H9 (cell line): ENCODE measurements at regions not wholly inside any gene's neighbourhood (a gene's known extent, or its start where the extent isn't known, plus 50 kb on each side); places are given as distances from the start of the nearest gene placed in this dataset.

ENCODE experiments used
- DNase-seq: peaks from one replicate; pipeline ENCODE4 v3.0.0-alpha.2; 2017
- H2AFZ ChIP-seq: one replicate; pipeline ENCODE4 v1.6.1; 2013; ENCODE audit warnings: mild to moderate bottlenecking, low read length, control low read depth, moderate library complexity
- H2AK5ac ChIP-seq: 2 replicates; pipeline ENCODE4 v1.6.1; 2013; ENCODE audit warnings: low read length, control low read depth, mixed read lengths; ENCODE audit not compliant: insufficient read length
- H2BK120ac ChIP-seq: one replicate; pipeline ENCODE4 v1.6.1; 2013; ENCODE audit warnings: low read depth, mild to moderate bottlenecking, low read length, control low read depth, inconsistent platforms; ENCODE audit not compliant: poor library complexity, severe bottlenecking
- H2BK12ac ChIP-seq: 2 replicates; pipeline ENCODE4 v1.6.1; 2013; ENCODE audit warnings: low read length, control low read depth, mixed read lengths, low read depth; ENCODE audit not compliant: insufficient read length
- H2BK15ac ChIP-seq: 2 replicates; pipeline ENCODE4 v1.6.1; 2013; ENCODE audit warnings: low read depth, low read length, control low read depth
- H2BK20ac ChIP-seq: one replicate; pipeline ENCODE4 v1.6.1; 2013; ENCODE audit warnings: low read depth, mild to moderate bottlenecking, low read length, control low read depth, inconsistent platforms; ENCODE audit not compliant: poor library complexity, severe bottlenecking
- H2BK5ac ChIP-seq: 2 replicates; pipeline ENCODE4 v1.6.1; 2013; ENCODE audit warnings: low read length, control low read depth, mixed read lengths; ENCODE audit not compliant: insufficient read length
- H3K14ac ChIP-seq: 2 replicates; pipeline ENCODE4 v1.6.1; 2013; ENCODE audit warnings: low read length, control low read depth; ENCODE audit not compliant: insufficient read depth
- H3K18ac ChIP-seq: 2 replicates; pipeline ENCODE4 v1.6.1; 2013; ENCODE audit warnings: low read depth, mild to moderate bottlenecking, mixed read lengths, low read length, control low read depth; ENCODE audit not compliant: insufficient read length
- H3K23ac ChIP-seq: 2 replicates; pipeline ENCODE4 v1.6.1; 2013; ENCODE audit warnings: low read length, control low read depth, mixed read lengths, low read depth; ENCODE audit not compliant: insufficient read length
- H3K23me2 ChIP-seq: 2 replicates; pipeline ENCODE4 v1.6.1; 2013; ENCODE audit warnings: low read depth, mild to moderate bottlenecking, mixed read lengths, low read length, control low read depth; ENCODE audit not compliant: insufficient read length, poor library complexity, severe bottlenecking
- H3K27ac ChIP-seq: 2 replicates; pipeline ENCODE4 v1.5.1; 2013; ENCODE audit warnings: low read length, control low read depth, mixed read lengths, low read depth; ENCODE audit not compliant: insufficient read length
- H3K27me3 ChIP-seq: 2 replicates; pipeline ENCODE4 v1.6.1; 2013; ENCODE audit warnings: low read length, control low read depth, inconsistent platforms; ENCODE audit not compliant: insufficient read depth
- H3K4ac ChIP-seq: 2 replicates; pipeline ENCODE4 v1.6.1; 2013; ENCODE audit warnings: low read depth, mild to moderate bottlenecking, control low read depth, inconsistent platforms, low read length, moderate library complexity
- H3K4me1 ChIP-seq: 2 replicates; pipeline ENCODE4 v1.6.1; 2013; ENCODE audit warnings: low read length, control low read depth, inconsistent platforms; ENCODE audit not compliant: insufficient read depth
- H3K4me2 ChIP-seq: 2 replicates; pipeline ENCODE4 v1.6.1; 2013; ENCODE audit warnings: low read length, control low read depth, mixed read lengths; ENCODE audit not compliant: insufficient read length, insufficient read depth
- H3K56ac ChIP-seq: 2 replicates; pipeline ENCODE4 v1.6.1; 2013; ENCODE audit warnings: low read depth, mild to moderate bottlenecking, mixed read lengths, low read length, control low read depth; ENCODE audit not compliant: insufficient read length
- H3K79me1 ChIP-seq: 2 replicates; pipeline ENCODE4 v1.6.1; 2013; ENCODE audit warnings: low read depth, mild to moderate bottlenecking, moderate library complexity, low read length, control low read depth, inconsistent platforms; ENCODE audit not compliant: insufficient read depth, poor library complexity, severe bottlenecking
- H3K79me2 ChIP-seq: 2 replicates; pipeline ENCODE4 v1.6.1; 2013; ENCODE audit warnings: low read length, control low read depth, inconsistent platforms; ENCODE audit not compliant: insufficient read depth
- H3K9ac ChIP-seq: 2 replicates; pipeline ENCODE4 v1.6.1; 2013; ENCODE audit warnings: low read length, control low read depth, mixed read lengths; ENCODE audit not compliant: insufficient read length; ENCODE audit errors: extremely low read depth
- H3K9me3 ChIP-seq: one replicate; pipeline ENCODE4 v1.6.1; 2013; ENCODE audit warnings: low read depth, low read length, inconsistent platforms; ENCODE audit not compliant: control insufficient read depth
- H3T11ph ChIP-seq: one replicate; pipeline ENCODE4 v1.6.1; 2013; ENCODE audit warnings: mild to moderate bottlenecking, low read length, control low read depth, inconsistent platforms
- H4K20me1 ChIP-seq: one replicate; pipeline ENCODE4 v1.6.1; 2013; ENCODE audit not compliant: control insufficient read depth, insufficient read length, insufficient read depth
- H4K5ac ChIP-seq: 2 replicates; pipeline ENCODE4 v1.6.1; 2013; ENCODE audit warnings: low read depth, mild to moderate bottlenecking, mixed read lengths, low read length, control low read depth; ENCODE audit not compliant: insufficient read length
- H4K8ac ChIP-seq: replicated peaks from 2 replicates; pipeline ENCODE4 v1.6.1; 2013; ENCODE audit warnings: low read length, control low read depth, mixed read lengths, low read depth; ENCODE audit not compliant: insufficient read length
- H4K91ac ChIP-seq: 2 replicates; pipeline ENCODE4 v1.6.1; 2013; ENCODE audit warnings: low read depth, mild to moderate bottlenecking, moderate library complexity, mixed read lengths, low read length, control low read depth; ENCODE audit not compliant: insufficient read length
- H3K27ac Mint-ChIP-seq, 3 experiments: 2 replicates in 2 of 3; 3 replicates in 1 of 3; pipeline ENCODE4 v1.8.0; 2020 to 2021; ENCODE audit warnings: mixed read lengths in 3 of 3, mild to moderate bottlenecking in 1 of 3, moderate library complexity in 1 of 3
- H3K27me3 Mint-ChIP-seq: 2 replicates; pipeline ENCODE4 v1.8.0; 2021; ENCODE audit warnings: low read depth, mild to moderate bottlenecking, moderate library complexity, mixed read lengths
- H3K36me3 Mint-ChIP-seq, 3 experiments: 2 replicates in 2 of 3; 3 replicates in 1 of 3; pipeline ENCODE4 v1.8.0; 2020 to 2021; ENCODE audit warnings: low read depth in 3 of 3, mixed read lengths in 3 of 3; ENCODE audit not compliant: insufficient read depth in 1 of 3
- H3K4me1 Mint-ChIP-seq, 2 experiments: 2 replicates each; pipeline ENCODE4 v1.8.0; 2020; ENCODE audit warnings: mixed read lengths in 2 of 2
- H3K4me3 Mint-ChIP-seq, 2 experiments: 2 replicates in 1 of 2; 3 replicates in 1 of 2; pipeline ENCODE4 v1.8.0; 2020 to 2021; ENCODE audit warnings: mild to moderate bottlenecking in 2 of 2, mixed read lengths in 2 of 2, moderate library complexity in 1 of 2
- H3K9me3 Mint-ChIP-seq, 2 experiments: 2 replicates in 1 of 2; 3 replicates in 1 of 2; pipeline ENCODE4 v1.8.0; 2020; ENCODE audit warnings: mild to moderate bottlenecking in 2 of 2, mixed read lengths in 2 of 2, moderate library complexity in 1 of 2
- WGBS: extraction: QIAGEN DNeasy Blood & Tissue Kit; methylation state at CpG from one replicate; pipeline ENCODE4 v1.1.7; 2013; ENCODE audit warnings: missing lambda C conversion rate, low lambda C conversion rate, mixed read lengths; ENCODE audit not compliant: insufficient read length; ENCODE audit errors: extremely low coverage; 5-methylcytosine and 5-hydroxymethylcytosine counted together
- TF ChIP-seq, protein P1 (sequence below): fragments of 200-600 bp; sonication (generic); conservative IDR thresholded peaks from 3 replicates; pipeline ENCODE4 v1.8.0; 2021; ENCODE audit warnings: antibody characterized with exemption, mild to moderate bottlenecking

DNA sequence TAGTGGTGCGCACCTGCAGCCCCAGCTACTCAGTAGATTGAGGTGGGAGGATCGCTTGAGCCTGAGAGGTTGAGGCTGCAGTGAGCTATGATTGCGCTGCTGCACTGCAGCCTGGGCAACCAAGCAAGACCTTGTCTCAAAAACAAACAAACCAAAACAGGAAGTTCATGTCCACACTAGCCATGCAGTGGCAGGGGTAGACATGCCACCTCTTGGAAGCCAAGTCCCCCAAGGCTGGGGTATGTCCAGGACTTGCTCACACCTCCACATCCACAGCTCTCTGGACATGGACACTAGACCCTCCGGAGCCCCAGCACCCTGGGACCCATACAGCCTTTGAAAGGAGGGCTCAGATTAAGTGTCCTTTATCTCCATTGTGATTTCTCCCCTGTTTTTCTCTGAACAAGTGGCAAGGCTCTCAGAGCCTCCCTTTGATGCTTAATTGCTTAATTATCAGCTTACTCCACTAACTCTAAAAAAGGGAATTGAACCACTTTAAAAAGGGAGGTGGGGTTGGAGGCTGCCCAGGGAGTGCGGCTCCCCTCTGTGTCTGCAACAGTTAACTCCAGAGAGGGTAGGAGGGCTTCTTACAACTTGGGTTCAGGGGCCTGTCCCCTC is 424.6 kb upstream of the C16orf82 start:
- Histone ChIP-seq H2BK120ac (no peak overlapping the region), H3K4me1 (no peaks in the 10 kb centered on the region), H3K79me2 (no peaks in the 10 kb centered on the region), H2BK5ac (no peak overlapping the region), H3K23ac (no peak overlapping the region), H2BK20ac (no peak overlapping the region), H2AFZ (no peak overlapping the region), H4K5ac (no peak overlapping the region), H3K9ac (no peak overlapping the region), H2BK12ac (no peak overlapping the region), H3K18ac (no peak overlapping the region), H4K91ac (no peak overlapping the region), H3K4me2 (no peak overlapping the region), H3K4ac (no peak overlapping the region), H4K8ac (no peak overlapping the region), H3K14ac (no peak overlapping the region), H3K27ac (no peak overlapping the region), H3T11ph (no peak overlapping the region), H2AK5ac (no peak overlapping the region), H3K56ac (no peak overlapping the region), H2BK15ac (no peak overlapping the region), H3K23me2 (no peaks in the 10 kb centered on the region), H3K27me3 (no peaks in the 10 kb centered on the region), H4K20me1 (no peaks in the 10 kb centered on the region), H3K9me3 (no peaks in the 10 kb centered on the region), H3K79me1 (no peaks in the 10 kb centered on the region)
- Mint-ChIP-seq H3K36me3 (no peaks in the 10 kb centered on the region), H3K27me3 (peaks cover 8% of the 10 kb centered on the region), H3K4me3 (no peak overlapping the region), H3K4me1 (peaks cover 9 to 14% of the 10 kb centered on the region in 2 experiments), H3K27ac (no peak overlapping the region; a peak in 1 of 7 replicates), H3K9me3 (peaks cover 0 to 2% of the 10 kb centered on the region in 2 experiments; a peak in 1 of 5 replicates)
- no peak for DNase-seq
- WGBS, result no CpG with 5 or more reads among the region's 5 CpGs
- TF ChIP-seq, protein P1, sequence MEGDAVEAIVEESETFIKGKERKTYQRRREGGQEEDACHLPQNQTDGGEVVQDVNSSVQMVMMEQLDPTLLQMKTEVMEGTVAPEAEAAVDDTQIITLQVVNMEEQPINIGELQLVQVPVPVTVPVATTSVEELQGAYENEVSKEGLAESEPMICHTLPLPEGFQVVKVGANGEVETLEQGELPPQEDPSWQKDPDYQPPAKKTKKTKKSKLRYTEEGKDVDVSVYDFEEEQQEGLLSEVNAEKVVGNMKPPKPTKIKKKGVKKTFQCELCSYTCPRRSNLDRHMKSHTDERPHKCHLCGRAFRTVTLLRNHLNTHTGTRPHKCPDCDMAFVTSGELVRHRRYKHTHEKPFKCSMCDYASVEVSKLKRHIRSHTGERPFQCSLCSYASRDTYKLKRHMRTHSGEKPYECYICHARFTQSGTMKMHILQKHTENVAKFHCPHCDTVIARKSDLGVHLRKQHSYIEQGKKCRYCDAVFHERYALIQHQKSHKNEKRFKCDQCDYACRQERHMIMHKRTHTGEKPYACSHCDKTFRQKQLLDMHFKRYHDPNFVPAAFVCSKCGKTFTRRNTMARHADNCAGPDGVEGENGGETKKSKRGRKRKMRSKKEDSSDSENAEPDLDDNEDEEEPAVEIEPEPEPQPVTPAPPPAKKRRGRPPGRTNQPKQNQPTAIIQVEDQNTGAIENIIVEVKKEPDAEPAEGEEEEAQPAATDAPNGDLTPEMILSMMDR, result no peak
